ENCODE measurements at regions not wholly inside any gene's neighbourhood (a gene's known extent, or its start where the extent isn't known, plus 50 kb on each side); places are given as distances from the start of the nearest gene placed in this dataset.
"Not testable (repeated sequence)": the region's sequence is repeated elsewhere in the genome, so short reads cannot be mapped to it uniquely, and the experiment has no call there.

DNA sequence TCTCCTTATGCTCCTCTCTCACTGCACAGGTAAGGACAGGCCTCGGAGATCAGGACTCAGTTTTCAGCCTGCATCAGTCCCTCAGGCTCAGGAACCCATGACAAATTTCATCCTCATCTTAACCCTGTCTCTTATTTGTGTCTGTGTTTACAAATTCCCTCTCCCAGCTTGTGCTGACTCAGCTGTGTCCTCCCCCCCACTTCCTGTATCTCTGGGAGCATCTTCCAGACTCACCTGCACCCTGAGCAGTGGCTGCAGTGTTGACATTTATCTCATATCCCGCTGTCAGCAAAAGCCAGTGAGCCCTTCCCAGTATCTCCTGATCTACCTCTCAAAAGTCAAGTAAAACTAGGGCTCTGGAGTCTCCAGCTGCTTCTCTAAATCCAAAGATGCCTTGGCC lies 65.6 kb upstream of the VPREB1 start:
- intact Hi-C loops (cut with DNase I, micrococcal nuclease), result no loop called here
- Histone ChIP-seq H3K27ac (ENCODE audit: low read depth in 1 of 2, low read length in 2 of 2) (no peak overlapping the region), H3K27me3 (ENCODE audit: control insufficient read depth in 1 of 2, insufficient read depth in 2 of 2, low read length in 2 of 2) (peaks cover 11% of the 10 kb centered on the region in 2 experiments), H3K4me3 (ENCODE audit: low read length) (no peak overlapping the region), H3K36me3 (ENCODE audit: insufficient read depth, low read length) (no peaks in the 10 kb centered on the region), H3K9me3 (ENCODE audit: control insufficient read depth in 1 of 2, insufficient read depth in 1 of 2, low read length in 2 of 2) (no peaks in the 10 kb centered on the region), H3K4me1 (ENCODE audit: insufficient read depth, low read length) (no peaks in the 10 kb centered on the region)
- TF ChIP-seq, protein P1, sequence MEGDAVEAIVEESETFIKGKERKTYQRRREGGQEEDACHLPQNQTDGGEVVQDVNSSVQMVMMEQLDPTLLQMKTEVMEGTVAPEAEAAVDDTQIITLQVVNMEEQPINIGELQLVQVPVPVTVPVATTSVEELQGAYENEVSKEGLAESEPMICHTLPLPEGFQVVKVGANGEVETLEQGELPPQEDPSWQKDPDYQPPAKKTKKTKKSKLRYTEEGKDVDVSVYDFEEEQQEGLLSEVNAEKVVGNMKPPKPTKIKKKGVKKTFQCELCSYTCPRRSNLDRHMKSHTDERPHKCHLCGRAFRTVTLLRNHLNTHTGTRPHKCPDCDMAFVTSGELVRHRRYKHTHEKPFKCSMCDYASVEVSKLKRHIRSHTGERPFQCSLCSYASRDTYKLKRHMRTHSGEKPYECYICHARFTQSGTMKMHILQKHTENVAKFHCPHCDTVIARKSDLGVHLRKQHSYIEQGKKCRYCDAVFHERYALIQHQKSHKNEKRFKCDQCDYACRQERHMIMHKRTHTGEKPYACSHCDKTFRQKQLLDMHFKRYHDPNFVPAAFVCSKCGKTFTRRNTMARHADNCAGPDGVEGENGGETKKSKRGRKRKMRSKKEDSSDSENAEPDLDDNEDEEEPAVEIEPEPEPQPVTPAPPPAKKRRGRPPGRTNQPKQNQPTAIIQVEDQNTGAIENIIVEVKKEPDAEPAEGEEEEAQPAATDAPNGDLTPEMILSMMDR (IDR thresholded peaks at IDR 0.05), result no peak
- ChIA-PET CTCF (no interaction called here), POLR2A (no interaction called here)
- no peak overlapping the region for H3K4me3 Mint-ChIP-seq
- H3K27me3 Mint-ChIP-seq, result peaks cover 48% of the 10 kb centered on the region
- no peak overlapping the region for H3K27ac Mint-ChIP-seq
- H3K4me1 Mint-ChIP-seq (ENCODE audit: low read depth), result no peaks in the 10 kb centered on the region
- H3K36me3 Mint-ChIP-seq (ENCODE audit: low read depth), result no peaks in the 10 kb centered on the region
- ATAC-seq (ENCODE audit: poor library complexity) (no peak), DNase-seq (no peak)
- H3K9me3 Mint-ChIP-seq, result no peaks in the 10 kb centered on the region

DNA sequence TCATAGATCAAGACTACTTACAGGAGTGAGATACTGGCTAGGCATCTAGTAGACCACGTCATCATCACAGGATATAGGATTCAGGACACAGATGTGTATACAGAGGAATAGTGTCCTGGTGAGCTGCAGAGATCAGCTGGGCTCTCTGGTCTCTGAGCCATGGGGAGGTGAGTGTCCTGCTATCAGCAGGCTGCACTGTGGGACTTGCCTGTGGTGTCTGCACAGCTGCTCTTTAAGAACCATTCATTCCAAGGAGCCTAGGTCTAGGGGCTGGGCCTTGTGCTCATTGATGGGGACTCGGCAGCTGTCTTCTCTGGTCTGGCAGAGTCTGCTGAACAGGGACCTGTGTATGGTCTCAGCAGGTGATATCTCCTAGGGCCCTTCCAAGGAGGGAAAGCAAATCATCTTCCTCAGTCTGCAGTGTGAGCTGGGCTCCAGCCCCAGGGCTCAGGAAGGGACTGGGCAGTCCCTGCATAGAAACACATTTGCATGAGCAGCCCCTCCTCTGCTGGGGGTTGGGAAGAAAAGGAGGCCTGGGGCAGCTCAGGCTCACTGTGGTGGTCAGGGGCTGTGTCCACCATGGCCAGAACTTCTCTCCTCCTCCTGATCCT lies 66.1 kb upstream of the VPREB1 start:
- no peak overlapping the region for H3K4me3 Mint-ChIP-seq
- no peaks in the 10 kb centered on the region for H3K36me3 Mint-ChIP-seq (ENCODE audit: low read depth)
- ATAC-seq (ENCODE audit: poor library complexity) (no peak), DNase-seq (no peak)
- Histone ChIP-seq H3K27ac (ENCODE audit: low read depth in 1 of 2, low read length in 2 of 2) (no peak overlapping the region), H3K9me3 (ENCODE audit: control insufficient read depth in 1 of 2, insufficient read depth in 1 of 2, low read length in 2 of 2) (no peaks in the 10 kb centered on the region), H3K27me3 (ENCODE audit: control insufficient read depth in 1 of 2, insufficient read depth in 2 of 2, low read length in 2 of 2) (peaks cover 6 to 11% of the 10 kb centered on the region in 2 experiments), H3K36me3 (ENCODE audit: insufficient read depth, low read length) (no peaks in the 10 kb centered on the region), H3K4me1 (ENCODE audit: insufficient read depth, low read length) (no peaks in the 10 kb centered on the region), H3K4me3 (ENCODE audit: low read length) (no peak overlapping the region)
- no peaks in the 10 kb centered on the region for H3K4me1 Mint-ChIP-seq (ENCODE audit: low read depth)
- H3K27me3 Mint-ChIP-seq, result peaks cover 45% of the 10 kb centered on the region
- ChIA-PET CTCF (no interaction called here), POLR2A (no interaction called here)
- intact Hi-C loops (cut with DNase I, micrococcal nuclease), result no loop called here
- no peaks in the 10 kb centered on the region for H3K9me3 Mint-ChIP-seq
- TF ChIP-seq, protein P1 (IDR thresholded peaks at IDR 0.05), result no peak
- H3K27ac Mint-ChIP-seq, result no peak overlapping the region

GRCh38 chr22:22176929-22177616 lies 67.5 kb upstream of the VPREB1 start:
- no peaks in the 10 kb centered on the region for H3K36me3 ChIP-seq (ENCODE audit: insufficient read depth, low read length)

GRCh38 chr22:22172896-22173628 lies 71.5 kb upstream of the VPREB1 start:
- H3K4me1 Mint-ChIP-seq (ENCODE audit: low read depth), result peaks cover 15% of the 10 kb centered on the region
- H3K36me3 ChIP-seq (ENCODE audit: insufficient read depth, low read length); H3K36me3 Mint-ChIP-seq (ENCODE audit: low read depth); POLR2A ChIA-PET; intact Hi-C loops (cut with DNase I, micrococcal nuclease); H3K4me3 Mint-ChIP-seq; H3K9me3 ChIP-seq (ENCODE audit: control insufficient read depth in 1 of 2, insufficient read depth in 1 of 2, low read length in 2 of 2); ATAC-seq (ENCODE audit: poor library complexity); CTCF ChIA-PET; H3K27ac Mint-ChIP-seq; H3K27ac ChIP-seq (ENCODE audit: low read depth in 1 of 2, low read length in 2 of 2); DNase-seq; H3K27me3 ChIP-seq (ENCODE audit: control insufficient read depth in 1 of 2, insufficient read depth in 2 of 2, low read length in 2 of 2); H3K4me1 ChIP-seq (ENCODE audit: insufficient read depth, low read length); H3K4me3 ChIP-seq (ENCODE audit: low read length); H3K9me3 Mint-ChIP-seq: not testable (repeated sequence)
- peaks cover 17% of the 10 kb centered on the region for H3K27me3 Mint-ChIP-seq

More at GRCh38 chr22:22176929-22177616, 67.5 kb upstream of the VPREB1 start:
- Mint-ChIP-seq H3K27ac (no peak overlapping the region), H3K4me1 (ENCODE audit: low read depth) (no peaks in the 10 kb centered on the region), H3K4me3 (no peak overlapping the region), H3K27me3 (peaks cover 32% of the 10 kb centered on the region), H3K36me3 (ENCODE audit: low read depth) (no peaks in the 10 kb centered on the region), H3K9me3 (no peaks in the 10 kb centered on the region)
- Histone ChIP-seq H3K27me3 (ENCODE audit: control insufficient read depth in 1 of 2, insufficient read depth in 2 of 2, low read length in 2 of 2) (peaks cover 0 to 5% of the 10 kb centered on the region in 2 experiments), H3K27ac (ENCODE audit: low read depth in 1 of 2, low read length in 2 of 2) (no peak overlapping the region), H3K4me3 (ENCODE audit: low read length) (no peak overlapping the region), H3K9me3 (ENCODE audit: control insufficient read depth in 1 of 2, insufficient read depth in 1 of 2, low read length in 2 of 2) (no peaks in the 10 kb centered on the region), H3K4me1 (ENCODE audit: insufficient read depth, low read length) (no peaks in the 10 kb centered on the region)
- DNase-seq, result no peak
- TF ChIP-seq, protein P1 (IDR thresholded peaks at IDR 0.05), result no peak
- no peak for ATAC-seq (ENCODE audit: poor library complexity)
- POLR2A ChIA-PET, result no interaction called here
- intact Hi-C loops (cut with DNase I, micrococcal nuclease), result no loop called here
- CTCF ChIA-PET, result no interaction called here

All from CD4-positive, alpha-beta T cell (primary cell).